ENCODE measurements at regions not wholly inside any gene's neighbourhood (a gene's known extent, or its start where the extent isn't known, plus 50 kb on each side); places are given as distances from the start of the nearest gene placed in this dataset.

- Histone ChIP-seq H3K27me3 (ENCODE audit: control insufficient read depth, insufficient read depth, low read length) (no peaks in the 10 kb centered on the region), H3K4me3 (ENCODE audit: low read depth, low read length) (no peak overlapping the region), H3K36me3 (ENCODE audit: control insufficient read depth, insufficient read depth, low read length) (no peaks in the 10 kb centered on the region)
- DNase-seq (ENCODE audit: low read depth) (no peak), FAIRE-seq (no peak)
- TF ChIP-seq CTCF (IDR thresholded peaks at IDR 0.05; ENCODE audit: insufficient read depth, low read length, severe bottlenecking), result no peak
Measured at GRCh38 chr13:65307056-65307455, 1923.1 kb downstream of the PCDH9 start.

DNA sequence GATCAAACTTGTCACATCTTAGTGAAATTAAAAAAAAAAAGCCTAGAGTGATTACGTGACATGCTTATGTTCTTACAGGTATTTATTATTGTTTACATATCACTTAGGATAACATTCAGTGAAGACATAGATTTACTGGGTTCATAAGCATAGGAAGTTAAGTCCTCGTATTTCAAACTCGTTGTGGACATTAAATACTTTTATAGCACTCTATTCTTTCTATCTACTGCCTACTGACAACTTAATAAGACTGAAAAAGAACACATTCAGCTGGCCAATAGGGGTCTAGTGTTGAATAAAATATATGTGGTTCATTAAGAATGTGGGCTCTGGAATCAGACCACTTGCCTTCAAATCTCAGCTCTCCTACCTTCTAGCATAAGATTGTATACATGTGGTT, 1927.4 kb downstream of the PCDH9 start:
- DNase-seq (ENCODE audit: low read depth) (no peak), FAIRE-seq (no peak)
- Histone ChIP-seq H3K4me3 (ENCODE audit: low read depth, low read length) (no peak overlapping the region), H3K36me3 (ENCODE audit: control insufficient read depth, insufficient read depth, low read length) (no peaks in the 10 kb centered on the region), H3K27me3 (ENCODE audit: control insufficient read depth, insufficient read depth, low read length) (no peaks in the 10 kb centered on the region)
- no peak for TF ChIP-seq CTCF (IDR thresholded peaks at IDR 0.05; ENCODE audit: insufficient read depth, low read length, severe bottlenecking)

- FAIRE-seq, result no peak
- TF ChIP-seq CTCF (IDR thresholded peaks at IDR 0.05; ENCODE audit: insufficient read depth, low read length, severe bottlenecking), result no peak
- H3K36me3 ChIP-seq (ENCODE audit: control insufficient read depth, insufficient read depth, low read length), result no peaks in the 10 kb centered on the region
Measured at GRCh38 chr13:65301506-65301905, 1928.6 kb downstream of the PCDH9 start.

DNA sequence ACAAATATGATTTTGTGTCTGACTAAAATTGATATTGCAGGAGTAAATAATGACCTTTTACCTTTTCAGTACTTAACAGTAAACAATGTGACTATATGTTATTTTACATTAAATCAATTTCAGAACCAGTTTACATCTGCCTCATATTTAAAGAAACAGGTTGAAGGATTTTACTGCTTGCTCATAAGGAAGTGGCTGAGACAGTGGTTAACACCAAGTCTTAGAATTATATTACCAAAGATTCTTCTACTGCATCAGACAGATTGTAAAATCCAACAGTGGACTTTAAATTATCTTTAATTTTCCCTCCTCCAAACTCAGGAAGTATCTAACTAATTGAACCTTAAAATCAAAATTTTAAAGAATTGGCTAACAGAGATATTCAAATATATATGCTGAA, 1929.9 kb downstream of the PCDH9 start:
- DNase-seq (ENCODE audit: low read depth), result no peak
- no peaks in the 10 kb centered on the region for H3K27me3 ChIP-seq (ENCODE audit: control insufficient read depth, insufficient read depth, low read length)
- no peaks in the 10 kb centered on the region for H3K36me3 ChIP-seq (ENCODE audit: control insufficient read depth, insufficient read depth, low read length)
- no peak for FAIRE-seq
- no peak overlapping the region for H3K4me3 ChIP-seq (ENCODE audit: low read depth, low read length)
- no peak for TF ChIP-seq CTCF (IDR thresholded peaks at IDR 0.05; ENCODE audit: insufficient read depth, low read length, severe bottlenecking)

More at GRCh38 chr13:65301506-65301905, 1928.6 kb downstream of the PCDH9 start:
- H3K4me3 ChIP-seq (ENCODE audit: low read depth, low read length), result no peak overlapping the region
- DNase-seq (ENCODE audit: low read depth), result no peak
- no peaks in the 10 kb centered on the region for H3K27me3 ChIP-seq (ENCODE audit: control insufficient read depth, insufficient read depth, low read length)

GRCh38 chr13:65293530-65294198, 1936.5 kb downstream of the PCDH9 start:
- no peak for TF ChIP-seq CTCF (IDR thresholded peaks at IDR 0.05; ENCODE audit: insufficient read depth, low read length, severe bottlenecking)
- no peaks in the 10 kb centered on the region for H3K36me3 ChIP-seq (ENCODE audit: control insufficient read depth, insufficient read depth, low read length)
- H3K27me3 ChIP-seq (ENCODE audit: control insufficient read depth, insufficient read depth, low read length), result no peaks in the 10 kb centered on the region
- no peak for DNase-seq (ENCODE audit: low read depth)
- no peak for FAIRE-seq
- H3K4me3 ChIP-seq (ENCODE audit: low read depth, low read length), result no peak overlapping the region

DNA sequence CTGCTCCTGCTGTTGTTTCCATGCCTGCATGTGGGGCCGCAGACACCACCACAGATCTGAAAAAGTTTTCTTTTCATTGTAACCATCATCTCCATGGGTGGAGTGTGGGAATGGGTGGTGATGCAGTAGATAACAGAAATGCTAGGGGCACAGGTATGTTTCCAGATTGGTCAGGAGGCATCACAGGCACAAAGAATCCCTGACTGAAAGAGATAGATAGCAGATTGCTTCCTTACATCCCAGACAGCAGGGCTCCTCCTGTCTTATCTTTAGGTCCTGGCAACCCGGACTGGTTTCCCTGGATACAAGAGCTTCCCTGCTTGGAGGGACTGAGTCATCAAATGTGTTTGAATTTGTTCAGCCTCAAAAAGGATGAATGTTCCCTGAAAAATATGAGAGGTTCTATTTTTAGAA, 1937.6 kb downstream of the PCDH9 start:
- FAIRE-seq, result no peak
- TF ChIP-seq CTCF (IDR thresholded peaks at IDR 0.05; ENCODE audit: insufficient read depth, low read length, severe bottlenecking), result no peak
- Histone ChIP-seq H3K36me3 (ENCODE audit: control insufficient read depth, insufficient read depth, low read length) (no peaks in the 10 kb centered on the region), H3K4me3 (ENCODE audit: low read depth, low read length) (no peak overlapping the region), H3K27me3 (ENCODE audit: control insufficient read depth, insufficient read depth, low read length) (no peaks in the 10 kb centered on the region)
- DNase-seq (ENCODE audit: low read depth), result peak; percentile 9
